SJSA1 (cell line): ENCODE measurements at regions not wholly inside any gene's neighbourhood (a gene's known extent, or its start where the extent isn't known, plus 50 kb on each side); places are given as distances from the start of the nearest gene placed in this dataset.

Source experiments
- DNase-seq, 2 experiments: peaks; one replicate each; pipeline ENCODE4 v3.0.0-alpha.2; 2015 to 2020; ENCODE audit warnings: low spot score in 2 of 2, low read depth in 1 of 2
- H3K27ac ChIP-seq: fragments of 250-450 bp; sonication (Bioruptor Pico); 2 replicates; pipeline ENCODE4 v1.5.1; 2020; ENCODE audit warnings: mild to moderate bottlenecking, moderate library complexity
- H3K27me3 ChIP-seq: fragments of 250-450 bp; sonication (Bioruptor Pico); replicated peaks from 2 replicates; pipeline ENCODE4 v1.5.1; 2020; ENCODE audit warnings: mild to moderate bottlenecking, moderate library complexity
- H3K36me3 ChIP-seq: fragments of 250-450 bp; sonication (Bioruptor Pico); 2 replicates; pipeline ENCODE4 v1.5.1; 2020; ENCODE audit warnings: mild to moderate bottlenecking
- H3K4me1 ChIP-seq: fragments of 250-450 bp; sonication (Bioruptor Pico); replicated peaks from 2 replicates; pipeline ENCODE4 v1.6.1; 2021; ENCODE audit warnings: mild to moderate bottlenecking
- H3K4me3 ChIP-seq: fragments of 250-450 bp; sonication (Bioruptor Pico); 2 replicates; pipeline ENCODE4 v1.5.1; 2020; ENCODE audit warnings: mild to moderate bottlenecking
- H3K9me3 ChIP-seq: fragments of 250-450 bp; sonication (Bioruptor Pico); replicated peaks from 2 replicates; pipeline ENCODE4 v1.5.1; 2020; ENCODE audit warnings: mild to moderate bottlenecking

DNA sequence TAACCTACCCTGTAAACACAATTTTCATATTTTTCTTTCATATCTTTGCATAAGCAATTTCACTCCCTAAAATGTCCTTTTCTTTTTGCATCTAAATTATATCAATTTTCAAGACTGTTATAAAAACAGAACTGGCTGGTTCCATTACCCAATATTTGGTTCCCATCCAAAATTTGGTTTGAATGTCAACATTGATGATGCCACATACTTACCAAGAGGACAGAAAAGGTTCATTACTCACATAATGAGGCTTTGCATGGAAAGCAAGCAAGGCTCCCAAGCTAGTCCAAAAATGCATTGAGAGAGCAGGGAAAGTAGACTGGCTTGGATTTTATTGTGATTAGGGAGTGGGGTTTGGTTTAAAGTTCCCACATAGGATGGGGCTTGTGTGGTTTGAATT, 144.4 kb upstream of the AKIRIN2 start:
- no peaks in the 10 kb centered on the region for H3K4me1 ChIP-seq
- H3K4me3 ChIP-seq = no peak overlapping the region
- peaks cover 6% of the 10 kb centered on the region; the same call in 1 of the 2 replicates for H3K27me3 ChIP-seq
- no peaks in the 10 kb centered on the region for H3K36me3 ChIP-seq
- no peak overlapping the region for H3K27ac ChIP-seq
- H3K9me3 ChIP-seq = no peaks in the 10 kb centered on the region; the same call in 1 of the 2 replicates
- no peak for DNase-seq

DNA sequence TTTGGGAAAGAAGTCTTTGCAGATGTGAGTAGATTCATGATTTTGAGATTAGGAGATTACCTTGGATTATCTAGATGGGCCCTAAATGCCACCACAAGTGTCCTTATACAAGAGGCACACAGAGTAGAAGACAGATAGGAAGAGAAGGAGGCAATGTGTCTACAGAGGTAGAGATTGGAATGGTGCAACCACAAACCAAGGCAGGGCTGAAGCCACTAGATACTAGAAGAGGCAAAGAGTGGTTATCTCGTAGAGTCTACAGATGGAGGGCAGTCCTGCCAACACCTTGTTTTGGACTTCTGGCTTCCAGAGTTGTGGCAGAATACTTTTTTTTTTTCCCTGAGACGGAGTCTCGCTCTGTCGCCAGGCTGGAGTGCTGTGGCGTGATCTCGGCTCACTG, 138.3 kb upstream of the AKIRIN2 start:
- H3K36me3 ChIP-seq = no peaks in the 10 kb centered on the region
- DNase-seq = no peak
- no peak overlapping the region for H3K4me3 ChIP-seq
- H3K27ac ChIP-seq = no peak overlapping the region
- no peaks in the 10 kb centered on the region; the same call in 1 of the 2 replicates for H3K27me3 ChIP-seq
- H3K4me1 ChIP-seq = no peaks in the 10 kb centered on the region
- H3K9me3 ChIP-seq = no peaks in the 10 kb centered on the region

DNA sequence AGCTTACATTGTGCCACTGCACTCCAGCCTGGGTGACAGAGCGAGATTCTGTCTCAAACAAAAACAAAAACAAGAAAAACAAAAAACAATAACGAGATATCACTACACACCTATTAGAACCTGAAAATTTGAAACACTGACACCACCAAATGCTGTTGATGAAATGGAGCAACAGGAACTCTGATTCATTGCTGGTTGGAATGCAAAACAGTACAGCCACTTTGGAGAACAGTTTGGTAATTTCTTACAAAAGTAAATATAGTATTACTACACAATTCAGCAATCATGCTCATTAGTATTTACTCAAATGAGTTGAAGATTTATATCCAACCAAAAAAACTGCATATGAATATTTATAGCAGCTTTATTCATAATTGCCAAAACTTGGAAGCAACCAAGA, 135.8 kb upstream of the AKIRIN2 start:
- DNase-seq = no peak

DNA sequence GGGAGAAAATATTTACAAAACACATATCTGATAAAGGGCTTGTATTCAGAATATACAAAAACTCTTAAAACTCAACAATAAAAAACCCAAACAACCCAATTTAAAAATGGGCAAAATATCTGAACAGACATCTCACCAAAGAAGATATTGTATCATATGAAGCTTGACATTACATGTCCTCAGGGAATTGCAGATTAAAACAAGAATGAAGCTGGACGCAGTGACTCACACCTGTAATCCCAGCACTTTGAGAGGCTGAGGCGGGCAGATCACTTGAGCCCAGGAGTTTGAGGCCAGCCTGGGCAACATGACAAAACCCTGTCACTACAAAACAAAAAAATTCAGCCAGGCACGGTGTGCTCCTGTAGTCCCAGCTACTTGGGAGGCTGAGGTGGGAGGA, 135.4 kb upstream of the AKIRIN2 start:
- peaks cover 1% of the 10 kb centered on the region for H3K4me1 ChIP-seq
- no peak overlapping the region for H3K27ac ChIP-seq
- no peak for DNase-seq
- H3K36me3 ChIP-seq = no peaks in the 10 kb centered on the region
- 0 out of 2 replicates have a peak, but pooled peaks cover 3% of the 10 kb centered on the region for H3K9me3 ChIP-seq
- H3K27me3 ChIP-seq = no peaks in the 10 kb centered on the region; the same call in 1 of the 2 replicates
- H3K4me3 ChIP-seq = no peak overlapping the region

More for the DNA sequence above, 135.8 kb upstream of the AKIRIN2 start:
- Histone ChIP-seq H3K27ac (no peak overlapping the region), H3K4me1 (no peaks in the 10 kb centered on the region), H3K27me3 (no peaks in the 10 kb centered on the region; the same call in 1 of the 2 replicates), H3K9me3 (0 out of 2 replicates have a peak, but pooled peaks cover 3% of the 10 kb centered on the region), H3K4me3 (no peak overlapping the region), H3K36me3 (no peaks in the 10 kb centered on the region)

DNA sequence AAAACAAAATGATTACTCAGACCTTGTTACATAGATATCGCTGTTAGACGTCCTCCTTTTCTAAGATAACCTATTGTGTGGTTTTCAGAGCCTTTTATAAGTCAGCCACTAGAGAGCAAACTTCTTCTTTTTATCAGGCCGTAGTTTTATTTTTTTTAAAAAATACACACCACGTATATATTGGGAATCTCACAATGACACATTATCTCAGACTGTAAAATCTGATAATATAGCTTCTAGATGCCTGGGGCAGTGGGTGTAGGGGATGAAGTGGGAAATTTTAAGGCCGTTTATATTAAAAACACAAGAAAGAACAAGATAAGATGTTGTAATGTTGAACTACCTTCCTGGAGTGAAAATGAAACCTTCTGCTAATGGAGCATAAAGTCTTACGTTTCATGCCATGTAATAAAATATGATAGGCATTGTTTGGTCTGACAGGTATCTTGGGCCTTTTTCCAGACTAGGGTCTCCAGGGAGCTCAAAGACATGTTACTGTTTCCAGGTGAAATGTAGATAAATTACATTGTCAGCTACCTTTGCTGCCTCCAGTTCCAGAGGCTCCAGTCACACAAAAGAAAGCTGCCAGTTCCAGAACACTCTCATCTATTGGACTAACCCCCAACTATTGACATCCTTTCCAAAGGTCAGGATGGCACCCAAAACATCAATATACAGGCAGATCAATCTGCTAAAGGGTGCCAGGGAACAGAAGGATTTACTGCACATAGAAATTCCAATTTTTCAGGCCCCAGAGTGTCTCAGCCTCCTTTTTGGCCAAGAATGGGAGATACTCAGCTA, 130.2 kb upstream of the AKIRIN2 start:
- 0 out of 2 replicates have a peak overlapping the region, but pooled peaks have one; percentile 18 for H3K27ac ChIP-seq
- H3K36me3 ChIP-seq = no peaks in the 10 kb centered on the region
- H3K9me3 ChIP-seq = 0 out of 2 replicates have a peak, but pooled peaks cover 3% of the 10 kb centered on the region
- DNase-seq = peak in 1 of 2 experiments; percentile 41
- no peaks in the 10 kb centered on the region; the same call in 1 of the 2 replicates for H3K27me3 ChIP-seq
- peak overlapping the region; percentile 29 for H3K4me3 ChIP-seq
- peaks cover 12% of the 10 kb centered on the region for H3K4me1 ChIP-seq

DNA sequence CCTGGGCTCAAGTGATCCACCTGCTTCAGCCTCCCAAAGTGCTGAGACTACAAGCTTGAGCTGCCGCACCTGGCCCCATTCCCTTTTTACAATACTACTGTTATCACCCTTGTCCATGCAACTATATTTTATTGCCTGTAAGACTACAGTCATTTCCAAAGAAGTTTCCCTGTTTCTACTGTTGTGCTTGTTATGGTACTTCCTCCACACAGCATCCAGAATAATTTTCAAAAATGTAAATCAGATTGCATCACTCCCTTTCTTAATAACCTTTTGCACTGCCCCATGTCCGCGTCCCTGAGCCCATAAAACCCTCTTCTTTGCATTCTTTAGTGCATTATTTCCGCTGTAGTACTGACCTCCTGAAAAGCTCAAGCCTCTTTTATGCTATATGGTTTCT, 128.9 kb upstream of the AKIRIN2 start:
- H3K4me3 ChIP-seq = no peak overlapping the region
- DNase-seq = no peak
- H3K27ac ChIP-seq = no peak overlapping the region
- H3K4me1 ChIP-seq = peaks cover 26% of the 10 kb centered on the region
- no peaks in the 10 kb centered on the region for H3K36me3 ChIP-seq
- H3K27me3 ChIP-seq = no peaks in the 10 kb centered on the region
- 0 out of 2 replicates have a peak, but pooled peaks cover 3% of the 10 kb centered on the region for H3K9me3 ChIP-seq

DNA sequence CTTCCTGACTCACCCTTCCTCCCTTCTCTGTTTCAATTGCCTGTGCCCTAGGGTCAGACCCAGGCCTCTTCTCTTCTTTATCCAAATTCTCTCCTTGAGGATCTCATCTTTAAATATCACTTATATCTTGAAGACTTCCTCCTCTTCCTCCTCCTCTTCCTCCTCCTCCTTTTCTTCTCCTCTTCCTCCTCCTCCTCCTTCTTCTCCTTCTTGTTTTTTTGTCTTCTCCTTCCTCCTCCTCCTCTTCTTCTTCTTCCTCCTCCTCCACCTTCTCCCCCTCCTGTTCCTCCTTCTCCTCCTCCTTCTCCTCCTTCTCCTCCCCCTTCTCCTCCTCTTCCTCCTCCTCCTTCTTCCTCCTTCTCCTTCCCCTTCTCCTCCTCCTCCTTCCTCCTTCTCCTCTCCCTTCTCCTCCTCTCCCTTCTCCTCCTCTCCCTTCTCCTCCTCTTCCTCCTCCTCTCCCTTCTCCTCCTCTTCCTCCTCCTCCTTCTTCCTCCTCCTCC, 127.6 kb upstream of the AKIRIN2 start:
- peaks cover 27% of the 10 kb centered on the region for H3K4me1 ChIP-seq
- no peaks in the 10 kb centered on the region for H3K36me3 ChIP-seq
- DNase-seq = no peak
- no peaks in the 10 kb centered on the region for H3K27me3 ChIP-seq
- no peak overlapping the region for H3K27ac ChIP-seq
- no peak overlapping the region for H3K4me3 ChIP-seq
- H3K9me3 ChIP-seq = 0 out of 2 replicates have a peak, but pooled peaks cover 3% of the 10 kb centered on the region

DNA sequence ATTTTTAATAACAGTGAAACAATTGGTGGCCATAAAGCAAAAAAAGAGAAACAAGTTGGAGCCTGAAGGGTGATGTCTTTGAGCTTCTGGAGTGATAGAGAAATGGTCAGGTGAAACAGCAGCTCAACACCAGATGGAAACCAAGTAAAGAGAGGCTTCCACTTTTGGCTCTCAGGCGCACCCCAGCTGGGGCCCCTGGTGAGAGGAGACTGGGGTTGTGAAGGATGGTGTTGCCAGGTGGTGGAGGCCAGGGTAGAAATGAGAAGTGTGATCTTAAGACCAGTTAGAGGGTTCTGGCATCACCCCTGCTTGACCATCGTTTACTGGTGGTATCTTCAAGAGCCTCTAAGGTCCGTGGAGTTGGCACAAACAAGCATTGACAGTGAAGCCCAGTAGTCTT, 126.0 kb upstream of the AKIRIN2 start:
- Histone ChIP-seq H3K9me3 (no peaks in the 10 kb centered on the region), H3K36me3 (no peaks in the 10 kb centered on the region), H3K27ac (no peak overlapping the region), H3K4me3 (no peak overlapping the region), H3K4me1 (peaks cover 27% of the 10 kb centered on the region), H3K27me3 (no peaks in the 10 kb centered on the region)
- no peak for DNase-seq

DNA sequence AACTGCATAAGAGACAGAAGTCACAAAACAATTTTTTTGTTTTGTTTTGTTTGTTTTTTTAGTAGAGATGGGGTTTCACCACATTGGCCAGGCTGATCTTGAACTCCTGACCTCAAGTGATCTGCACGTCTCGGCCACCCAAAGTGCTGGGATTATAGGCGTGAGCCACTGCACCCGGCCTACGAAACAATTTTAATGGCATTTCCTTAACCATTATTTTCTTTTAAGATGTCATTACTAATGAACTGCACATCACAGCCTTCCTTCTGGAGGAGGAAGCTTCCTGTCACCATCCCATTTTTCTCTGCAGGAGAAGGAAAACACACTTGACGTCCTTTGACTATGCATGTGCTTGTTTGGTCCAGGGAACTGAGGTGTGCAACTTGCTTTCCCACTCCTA, 125.3 kb upstream of the AKIRIN2 start:
- Histone ChIP-seq H3K27me3 (no peaks in the 10 kb centered on the region), H3K36me3 (no peaks in the 10 kb centered on the region), H3K4me1 (peaks cover 25% of the 10 kb centered on the region), H3K9me3 (no peaks in the 10 kb centered on the region), H3K4me3 (no peak overlapping the region), H3K27ac (no peak overlapping the region)
- peak; percentile 63 to 73 for DNase-seq

DNA sequence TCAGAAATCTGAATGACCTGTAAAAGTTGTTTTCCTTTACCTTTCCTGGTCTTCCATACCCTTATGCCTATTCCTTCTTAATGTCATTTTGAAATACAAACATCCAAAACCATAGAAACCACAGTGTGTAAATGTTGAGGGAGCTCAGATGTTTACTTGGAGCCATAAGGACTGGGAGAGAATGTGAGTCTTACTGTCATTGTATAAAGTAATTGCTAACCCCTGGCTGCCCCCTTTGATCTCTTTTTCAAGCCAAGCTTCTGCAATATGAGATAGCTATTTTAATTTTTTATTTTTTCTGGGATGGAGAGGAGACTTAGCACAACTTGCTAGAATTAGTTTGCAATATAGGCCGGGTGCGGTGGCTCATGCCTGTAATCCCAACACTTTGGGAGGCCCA, 124.4 kb upstream of the AKIRIN2 start:
- no peak overlapping the region for H3K4me3 ChIP-seq
- no peak overlapping the region for H3K27ac ChIP-seq
- H3K27me3 ChIP-seq = no peaks in the 10 kb centered on the region
- no peaks in the 10 kb centered on the region for H3K9me3 ChIP-seq
- H3K36me3 ChIP-seq = no peaks in the 10 kb centered on the region
- DNase-seq = peak in 1 of 2 experiments; percentile 58
- peaks cover 22% of the 10 kb centered on the region for H3K4me1 ChIP-seq

DNA sequence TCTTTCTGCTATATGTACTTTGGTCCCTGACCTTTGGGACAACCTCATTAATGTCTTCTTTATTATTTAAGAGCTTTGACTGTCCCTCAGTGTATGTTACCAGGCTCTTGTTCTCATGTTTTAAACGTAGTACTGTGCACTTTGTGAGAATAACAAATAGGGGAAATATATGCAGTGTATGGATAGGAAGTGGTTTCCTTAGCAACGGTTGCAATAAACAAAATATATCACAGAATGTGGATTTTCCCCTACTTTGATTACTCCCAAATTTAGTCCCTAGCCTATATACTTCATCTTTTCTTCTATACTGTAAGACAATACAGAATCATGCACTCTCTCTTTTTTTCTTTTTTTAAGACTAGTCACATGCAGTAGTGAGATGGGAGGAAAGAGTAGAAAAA, 123.8 kb upstream of the AKIRIN2 start:
- Histone ChIP-seq H3K4me3 (no peak overlapping the region), H3K36me3 (no peaks in the 10 kb centered on the region), H3K27me3 (no peaks in the 10 kb centered on the region), H3K27ac (no peak overlapping the region), H3K9me3 (no peaks in the 10 kb centered on the region), H3K4me1 (peaks cover 22% of the 10 kb centered on the region)
- no peak for DNase-seq

DNA sequence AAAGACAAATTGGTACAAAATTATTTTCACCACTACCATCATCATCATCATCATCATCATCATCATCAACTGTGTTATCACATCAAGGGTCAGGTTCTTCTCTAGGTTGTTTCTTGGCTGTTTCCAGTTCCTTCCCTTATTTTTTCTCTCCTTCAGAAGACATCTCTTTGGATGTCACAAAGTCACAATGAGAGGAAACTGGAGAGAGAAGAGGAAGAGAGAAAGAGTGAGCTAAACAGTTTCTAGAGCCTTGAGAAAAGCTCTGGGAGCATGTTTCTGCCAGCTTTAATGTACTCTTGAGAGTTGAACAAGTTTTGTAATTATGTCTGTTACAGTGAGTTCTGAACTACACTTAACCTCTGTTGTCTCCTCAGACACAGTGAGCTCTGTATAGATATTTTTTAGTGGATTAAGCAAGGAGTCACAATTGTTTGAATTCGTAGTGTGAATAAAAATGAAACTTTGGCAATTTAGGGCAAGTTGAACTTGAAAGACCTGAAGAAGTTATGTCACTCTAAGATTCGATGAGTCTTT, 123.0 kb upstream of the AKIRIN2 start:
- H3K9me3 ChIP-seq = no peaks in the 10 kb centered on the region
- H3K27me3 ChIP-seq = no peaks in the 10 kb centered on the region
- DNase-seq = no peak
- H3K36me3 ChIP-seq = no peaks in the 10 kb centered on the region
- H3K4me3 ChIP-seq = no peak overlapping the region
- H3K27ac ChIP-seq = no peak overlapping the region
- peaks cover 22% of the 10 kb centered on the region for H3K4me1 ChIP-seq

DNA sequence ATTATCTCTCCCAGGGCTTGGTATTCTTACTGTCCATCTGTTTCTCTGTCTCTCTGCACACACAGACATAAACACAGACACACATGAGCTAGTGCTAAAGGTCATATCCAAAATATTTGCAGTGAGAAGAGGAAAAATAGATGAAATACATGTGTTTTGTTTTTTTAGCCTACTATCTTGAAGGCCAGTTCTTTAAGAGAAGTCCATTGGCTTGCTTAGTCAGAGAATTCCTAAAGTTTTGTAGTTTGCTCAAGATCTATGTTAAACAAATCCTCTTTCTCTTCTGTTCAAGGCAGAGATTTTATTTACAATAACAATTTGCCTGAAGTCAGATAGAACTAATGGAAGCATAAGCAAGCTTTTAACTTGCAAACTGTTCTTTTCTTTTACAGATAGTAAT, 120.0 kb upstream of the AKIRIN2 start:
- Histone ChIP-seq H3K27me3 (no peaks in the 10 kb centered on the region), H3K27ac (no peak overlapping the region), H3K4me1 (peaks cover 22% of the 10 kb centered on the region), H3K36me3 (no peaks in the 10 kb centered on the region), H3K4me3 (no peak overlapping the region), H3K9me3 (no peaks in the 10 kb centered on the region)
- DNase-seq = peak in 1 of 2 experiments; percentile 18

DNA sequence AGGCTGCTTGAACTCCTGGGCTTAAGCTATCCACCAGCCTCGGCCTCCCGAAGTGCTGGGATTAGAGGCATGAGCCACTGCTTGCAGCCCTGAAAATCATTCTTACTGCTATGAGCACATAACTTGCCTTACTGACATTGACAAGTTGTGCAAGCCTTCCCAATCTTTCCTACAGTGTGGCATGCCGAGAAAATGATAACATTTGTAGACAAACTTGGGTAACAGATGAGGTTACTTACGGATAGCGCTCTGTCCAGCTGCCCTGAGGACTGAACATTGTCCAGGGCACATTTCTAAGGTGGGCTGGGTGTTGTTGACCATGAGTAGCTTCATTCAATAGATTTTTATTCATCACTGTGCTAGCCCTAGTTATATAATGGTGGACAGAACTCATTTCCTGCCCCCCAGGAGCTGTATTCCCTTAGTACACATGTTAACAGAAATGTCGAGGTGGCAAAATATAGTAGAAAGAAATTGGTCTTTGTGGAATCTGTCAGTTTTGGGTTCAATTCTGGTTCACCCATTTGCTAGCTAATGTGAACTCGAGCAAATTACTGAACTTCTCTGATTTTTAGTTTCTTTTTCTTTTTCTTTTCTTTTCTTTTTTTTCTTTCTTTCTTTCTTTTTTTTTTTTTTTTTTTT, 118.4 kb upstream of the AKIRIN2 start:
- Histone ChIP-seq H3K36me3 (no peaks in the 10 kb centered on the region), H3K27me3 (no peaks in the 10 kb centered on the region), H3K4me3 (no peak overlapping the region), H3K9me3 (no peaks in the 10 kb centered on the region), H3K27ac (no peak overlapping the region), H3K4me1 (peaks cover 9% of the 10 kb centered on the region; the same call in 1 of the 2 replicates)
- no peak for DNase-seq
